ENCODE measurements at regions not wholly inside any gene's neighbourhood (a gene's known extent, or its start where the extent isn't known, plus 50 kb on each side); places are given as distances from the start of the nearest gene placed in this dataset.

- DNase-seq = no peak
These were observed 599.6 kb upstream of the ADAMTS16 start for GRCh38 chr5:4540375-4541173.

- no peak for DNase-seq
These were observed 598.8 kb upstream of the ADAMTS16 start for GRCh38 chr5:4541334-4541733.

GRCh38 chr5:4542145-4542778 is 597.9 kb upstream of the ADAMTS16 start:
- DNase-seq = no peak

GRCh38 chr5:4544049-4544670 is 596.0 kb upstream of the ADAMTS16 start:
- no peak for DNase-seq

- no peak for DNase-seq
These were observed 592.6 kb upstream of the ADAMTS16 start for GRCh38 chr5:4547547-4547946.

GRCh38 chr5:4548341-4548740 is 591.8 kb upstream of the ADAMTS16 start:
- DNase-seq = no peak

- no peak for DNase-seq
These were observed 590.8 kb upstream of the ADAMTS16 start for GRCh38 chr5:4549351-4549750.

- no peak for DNase-seq
These were observed 589.1 kb upstream of the ADAMTS16 start for GRCh38 chr5:4551034-4551433.

GRCh38 chr5:4553130-4553529 is 587.0 kb upstream of the ADAMTS16 start:
- DNase-seq = no peak

GRCh38 chr5:4553978-4554377 is 586.2 kb upstream of the ADAMTS16 start:
- DNase-seq = no peak

GRCh38 chr5:4555725-4556285 is 584.3 kb upstream of the ADAMTS16 start:
- no peak for DNase-seq

GRCh38 chr5:4561403-4561802 is 578.7 kb upstream of the ADAMTS16 start:
- no peak for DNase-seq

GRCh38 chr5:4563400-4563799 is 576.7 kb upstream of the ADAMTS16 start:
- no peak for DNase-seq

GRCh38 chr5:4570047-4570995 is 569.8 kb upstream of the ADAMTS16 start:
- DNase-seq = no peak

GRCh38 chr5:4571248-4571948 is 568.7 kb upstream of the ADAMTS16 start:
- DNase-seq = no peak

GRCh38 chr5:4572311-4573100 is 567.6 kb upstream of the ADAMTS16 start:
- DNase-seq = no peak

- no peak for DNase-seq
These were observed 564.5 kb upstream of the ADAMTS16 start for GRCh38 chr5:4575608-4576007.

GRCh38 chr5:4576161-4576748 is 563.9 kb upstream of the ADAMTS16 start:
- DNase-seq = no peak

GRCh38 chr5:4576908-4577307 is 563.2 kb upstream of the ADAMTS16 start:
- DNase-seq = no peak

GRCh38 chr5:4579679-4580078 is 560.5 kb upstream of the ADAMTS16 start:
- no peak for DNase-seq

GRCh38 chr5:4580772-4581171 is 559.4 kb upstream of the ADAMTS16 start:
- no peak for DNase-seq

All from GF-D8 (cell line).